Tibial nerve (tissue), 4 donors: ENCODE measurements at regions not wholly inside any gene's neighbourhood (a gene's known extent, or its start where the extent isn't known, plus 50 kb on each side); places are given as distances from the start of the nearest gene placed in this dataset.

ENCODE experiments used
- DNase-seq, 2 donors: peaks; one replicate each; pipeline ENCODE4 v3.0.0-alpha.2; 2019; ENCODE audit warnings: low spot score in 2 of 2
- H3K27ac ChIP-seq, 4 donors: fragments of 200-600 bp; sonication (generic) in 3 of 4; one replicate each; pipeline ENCODE4 v1.5.1; 2017 to 2019; ENCODE audit warnings: mild to moderate bottlenecking in 1 of 4
- H3K27me3 ChIP-seq, 2 donors: fragments of 200-600 bp; sonication (generic) in 1 of 2; one replicate each; pipeline versions ENCODE4 v1.5.1 to v1.6.0; 2017 to 2019
- H3K36me3 ChIP-seq, 3 donors: fragments of 200-600 bp; sonication (generic); one replicate each; pipeline ENCODE4 v1.5.1; 2018 to 2019
- H3K4me1 ChIP-seq, 4 donors: fragments of 200-600 bp; sonication (generic) in 3 of 4; one replicate each; pipeline ENCODE4 v1.5.1; 2017 to 2019
- H3K4me3 ChIP-seq, 4 donors: fragments of 200-600 bp; sonication (generic) in 3 of 4; one replicate each; pipeline ENCODE4 v1.5.1; 2017 to 2019; ENCODE audit warnings: mild to moderate bottlenecking in 1 of 4, moderate library complexity in 1 of 4
- H3K9me3 ChIP-seq, 4 donors: fragments of 200-600 bp; sonication (generic) in 3 of 4; one replicate each; pipeline ENCODE4 v1.5.1; 2017 to 2019
- EP300 ChIP-seq, 2 donors: sonication (generic); formaldehyde crosslinking; IDR thresholded peaks; one replicate each; pipeline ENCODE4 v1.6.1; 2017; ENCODE audit warnings: antibody characterized with exemption in 2 of 2, mild to moderate bottlenecking in 1 of 2
- POLR2A ChIP-seq, 2 donors: fragments of 450-650 bp; IDR thresholded peaks; one replicate each; pipeline ENCODE4 v1.6.1; 2017; ENCODE audit warnings: antibody characterized with exemption in 2 of 2, mild to moderate bottlenecking in 2 of 2, moderate library complexity in 2 of 2
- WGBS, 2 donors: methylation state at CpG; one replicate each; pipeline ENCODE4 v1.1.5; 2018; 5-methylcytosine and 5-hydroxymethylcytosine counted together
- TF ChIP-seq, protein P1 (sequence below), 5 experiments: fragments of 200-600 bp in 3 of 5; fragments of 450-650 bp in 2 of 5; sonication (generic) in 3 of 5; IDR thresholded peaks; one replicate each; pipeline ENCODE4 v1.5.1; 2016 to 2019; ENCODE audit warnings: antibody characterized with exemption in 5 of 5, mild to moderate bottlenecking in 3 of 5, moderate library complexity in 2 of 5

DNA sequence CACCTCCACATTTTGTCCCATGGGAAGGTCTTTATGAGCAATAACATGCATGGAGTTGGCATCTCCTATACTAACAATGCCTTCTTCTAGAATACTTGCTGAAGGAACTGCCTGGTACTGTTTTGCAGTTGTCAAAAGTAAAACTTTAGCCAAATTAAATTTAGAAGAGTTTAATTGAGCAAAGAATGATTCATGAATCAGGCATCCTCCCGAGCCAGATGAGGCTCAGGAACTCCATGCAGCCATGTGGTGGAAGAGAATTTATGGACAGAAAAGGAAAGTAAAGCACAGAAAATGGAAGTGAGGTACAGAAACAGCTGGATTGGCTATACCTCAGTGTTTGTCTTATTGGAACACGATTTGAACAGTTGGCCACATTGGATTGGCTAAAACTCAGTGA, 1081.9 kb downstream of the SLITRK1 start:
- H3K4me3 ChIP-seq: no peak overlapping the region
- H3K9me3 ChIP-seq: no peaks in the 10 kb centered on the region
- H3K27ac ChIP-seq: no peak overlapping the region
- no peaks in the 10 kb centered on the region for H3K27me3 ChIP-seq
- H3K36me3 ChIP-seq: no peaks in the 10 kb centered on the region
- H3K4me1 ChIP-seq: no peaks in the 10 kb centered on the region
- no peak for DNase-seq
- TF ChIP-seq POLR2A (IDR thresholded peaks at IDR 0.05) (no peak), EP300 (IDR thresholded peaks at IDR 0.05) (no peak)
- TF ChIP-seq, protein P1, sequence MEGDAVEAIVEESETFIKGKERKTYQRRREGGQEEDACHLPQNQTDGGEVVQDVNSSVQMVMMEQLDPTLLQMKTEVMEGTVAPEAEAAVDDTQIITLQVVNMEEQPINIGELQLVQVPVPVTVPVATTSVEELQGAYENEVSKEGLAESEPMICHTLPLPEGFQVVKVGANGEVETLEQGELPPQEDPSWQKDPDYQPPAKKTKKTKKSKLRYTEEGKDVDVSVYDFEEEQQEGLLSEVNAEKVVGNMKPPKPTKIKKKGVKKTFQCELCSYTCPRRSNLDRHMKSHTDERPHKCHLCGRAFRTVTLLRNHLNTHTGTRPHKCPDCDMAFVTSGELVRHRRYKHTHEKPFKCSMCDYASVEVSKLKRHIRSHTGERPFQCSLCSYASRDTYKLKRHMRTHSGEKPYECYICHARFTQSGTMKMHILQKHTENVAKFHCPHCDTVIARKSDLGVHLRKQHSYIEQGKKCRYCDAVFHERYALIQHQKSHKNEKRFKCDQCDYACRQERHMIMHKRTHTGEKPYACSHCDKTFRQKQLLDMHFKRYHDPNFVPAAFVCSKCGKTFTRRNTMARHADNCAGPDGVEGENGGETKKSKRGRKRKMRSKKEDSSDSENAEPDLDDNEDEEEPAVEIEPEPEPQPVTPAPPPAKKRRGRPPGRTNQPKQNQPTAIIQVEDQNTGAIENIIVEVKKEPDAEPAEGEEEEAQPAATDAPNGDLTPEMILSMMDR (IDR thresholded peaks at IDR 0.05): no peak
- WGBS, 2 donors: 79% methylated on average over 2 of the region's 2 CpGs

DNA sequence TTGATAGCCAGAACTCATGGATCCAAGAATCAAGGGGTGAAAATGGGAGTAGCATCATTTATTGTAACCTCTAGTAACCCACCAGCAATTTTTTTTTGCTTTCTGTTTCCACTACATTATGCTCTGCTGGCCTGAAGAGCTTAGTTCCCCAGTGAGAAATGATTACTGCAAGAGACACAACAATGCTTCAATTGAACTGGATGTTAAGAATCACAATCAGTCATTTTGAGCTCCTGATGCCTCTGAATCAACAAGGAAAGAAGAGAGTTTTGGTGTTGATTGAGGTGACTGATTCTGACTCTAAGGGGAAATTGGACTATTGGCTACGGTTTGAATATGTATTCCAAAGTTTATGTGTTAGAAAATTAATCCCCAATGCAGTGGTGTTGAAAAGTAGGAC, 1084.4 kb downstream of the SLITRK1 start:
- Histone ChIP-seq H3K27me3 (no peaks in the 10 kb centered on the region), H3K27ac (no peak overlapping the region), H3K4me3 (no peak overlapping the region), H3K4me1 (no peaks in the 10 kb centered on the region), H3K9me3 (no peaks in the 10 kb centered on the region), H3K36me3 (no peaks in the 10 kb centered on the region)
- no peak for DNase-seq
- 30 to 41% methylated on average over 1 of the region's 1 CpG for WGBS, 2 donors
- TF ChIP-seq POLR2A (IDR thresholded peaks at IDR 0.05) (no peak), EP300 (IDR thresholded peaks at IDR 0.05) (no peak)
- TF ChIP-seq, protein P1 (IDR thresholded peaks at IDR 0.05): no peak

DNA sequence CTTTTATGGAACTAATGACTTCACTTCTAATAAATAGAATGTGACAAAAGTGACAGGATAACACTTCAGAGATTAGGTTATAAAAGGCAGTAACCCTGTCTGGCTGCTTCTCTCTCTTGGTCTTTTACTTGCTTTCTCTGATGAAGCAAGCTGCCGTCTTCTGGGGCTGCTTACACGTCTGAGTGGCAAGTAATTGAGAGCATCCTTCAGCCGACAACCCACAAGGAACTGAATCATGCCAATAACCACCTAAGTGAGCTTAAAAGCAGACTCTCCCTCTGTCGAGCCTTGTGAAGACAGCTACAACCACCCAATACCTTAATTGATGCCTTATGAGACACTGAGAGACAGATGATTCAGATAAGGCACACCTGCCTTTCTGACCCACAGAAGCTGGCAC, 1091.2 kb downstream of the SLITRK1 start:
- no peak for DNase-seq
- 47 to 52% methylated on average over 4 of the region's 4 CpGs for WGBS, 2 donors
- no peaks in the 10 kb centered on the region for H3K9me3 ChIP-seq
- no peak overlapping the region for H3K27ac ChIP-seq
- H3K27me3 ChIP-seq: no peaks in the 10 kb centered on the region
- TF ChIP-seq, protein P1 (IDR thresholded peaks at IDR 0.05): no peak
- TF ChIP-seq EP300 (IDR thresholded peaks at IDR 0.05) (no peak), POLR2A (IDR thresholded peaks at IDR 0.05) (no peak)
- no peak overlapping the region for H3K4me3 ChIP-seq
- H3K36me3 ChIP-seq: no peaks in the 10 kb centered on the region
- no peaks in the 10 kb centered on the region for H3K4me1 ChIP-seq

DNA sequence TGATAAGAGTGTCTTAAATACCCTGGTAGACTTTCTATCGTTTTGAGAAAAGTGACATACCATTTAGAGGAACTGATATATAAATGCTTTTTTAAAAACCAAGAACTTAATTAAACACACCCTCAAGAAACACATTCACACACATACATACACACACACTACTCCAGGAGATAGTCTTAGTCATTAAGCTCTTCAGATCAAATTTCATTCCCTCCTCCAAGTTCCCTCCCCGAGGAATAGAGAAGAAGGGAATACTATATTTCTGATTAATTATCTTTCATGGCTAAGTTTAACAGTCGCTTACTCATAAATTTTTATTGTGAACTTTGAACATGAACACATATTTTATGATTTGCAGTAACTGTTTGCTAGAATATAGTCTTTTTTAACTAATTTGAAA, 1109.5 kb downstream of the SLITRK1 start:
- peaks cover 0 to 4% (median 0%) of the 10 kb centered on the region in 4 donors for H3K9me3 ChIP-seq
- TF ChIP-seq, protein P1 (IDR thresholded peaks at IDR 0.05): no peak
- TF ChIP-seq EP300 (IDR thresholded peaks at IDR 0.05) (no peak), POLR2A (IDR thresholded peaks at IDR 0.05) (no peak)
- whole genome bisulfite sequencing, 2 donors: 59 to 62% methylated on average over 3 of the region's 3 CpGs

DNA sequence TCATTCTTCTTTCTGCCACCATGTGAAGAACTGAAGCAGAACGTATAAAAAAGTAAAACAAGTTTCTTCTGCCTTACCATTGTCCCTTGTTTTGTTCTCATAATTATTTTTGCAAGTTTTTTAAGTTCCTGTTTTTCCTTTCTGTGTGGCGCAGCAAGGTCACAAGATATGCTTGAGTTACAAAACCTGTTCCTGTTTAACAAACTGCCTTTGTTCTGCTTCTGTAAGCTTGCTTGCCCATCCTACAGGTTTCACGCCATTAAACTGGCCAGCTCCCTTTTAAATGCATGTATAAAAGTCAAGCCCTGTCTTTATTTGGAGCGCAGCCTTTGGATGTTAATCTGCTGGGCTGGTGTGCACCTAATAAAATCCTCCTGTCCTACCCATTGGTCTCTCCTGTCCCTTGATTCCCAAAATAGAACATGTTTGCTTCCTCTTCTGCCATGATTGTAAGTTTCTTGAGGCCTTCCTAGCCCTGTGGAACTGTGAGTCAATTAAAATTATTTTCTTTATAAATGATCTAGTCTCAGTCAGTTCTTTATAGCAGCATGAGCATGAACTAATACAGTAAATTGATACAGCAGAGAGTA, 1115.4 kb downstream of the SLITRK1 start:
- Histone ChIP-seq H3K9me3 (peaks cover 0 to 18% (median 0%) of the 10 kb centered on the region in 4 donors), H3K4me1 (no peaks in the 10 kb centered on the region), H3K4me3 (no peak overlapping the region), H3K36me3 (no peaks in the 10 kb centered on the region), H3K27ac (no peak overlapping the region), H3K27me3 (no peaks in the 10 kb centered on the region)
- WGBS, 2 donors: 61 to 70% methylated on average over 4 of the region's 4 CpGs
- TF ChIP-seq, protein P1 (IDR thresholded peaks at IDR 0.05): no peak
- TF ChIP-seq POLR2A (IDR thresholded peaks at IDR 0.05): no peak
- no peak for TF ChIP-seq EP300 (IDR thresholded peaks at IDR 0.05)
- no peak for DNase-seq

More for the DNA sequence above, 1109.5 kb downstream of the SLITRK1 start:
- Histone ChIP-seq H3K4me1 (no peaks in the 10 kb centered on the region), H3K27me3 (no peaks in the 10 kb centered on the region), H3K4me3 (no peak overlapping the region), H3K27ac (no peak overlapping the region), H3K36me3 (no peaks in the 10 kb centered on the region)
- DNase-seq: no peak
